AG04450 (cell line): ENCODE measurements at regions not wholly inside any gene's neighbourhood (a gene's known extent, or its start where the extent isn't known, plus 50 kb on each side); places are given as distances from the start of the nearest gene placed in this dataset.

Experiments
- CTCF ChIA-PET: fragments of 300-600, 350-600 bp; formaldehyde crosslinking; extraction: SDS; loops from one replicate; lab custom pipeline; 2022; ENCODE audit warnings: antibody characterized with exemption, inconsistent platforms; lab: Charles Lee
- POLR2A ChIA-PET: fragments of 350-600 bp; formaldehyde crosslinking; extraction: SDS; loops from one replicate; lab custom pipeline; 2021; ENCODE audit warnings: antibody characterized with exemption, inconsistent platforms; lab: Yijun Ruan, JAX
- DNase-seq: peaks from one replicate; pipeline ENCODE4 v3.0.0-alpha.2; 2011; ENCODE audit warnings: low read depth, low spot score
- H3K27ac ChIP-seq: one replicate; pipeline ENCODE4 v1.5.1; 2012; ENCODE audit warnings: low read depth, low read length, control low read depth
- H3K27me3 ChIP-seq: one replicate; pipeline ENCODE4 v1.6.0; 2012; ENCODE audit warnings: low read length; ENCODE audit not compliant: control insufficient read depth, insufficient read depth
- H3K4me3 ChIP-seq: 2 replicates; pipeline ENCODE4 v1.5.1; 2011; ENCODE audit warnings: mild to moderate bottlenecking, low read depth, low read length, control low read depth
- H3K9me3 ChIP-seq: 2 replicates; pipeline ENCODE4 v1.5.1; 2012; ENCODE audit warnings: low read length; ENCODE audit not compliant: control insufficient read depth, insufficient read depth
- CTCF ChIP-seq: IDR thresholded peaks from 2 replicates; pipeline ENCODE4 v1.5.1; 2011; ENCODE audit warnings: low read depth, low read length, control low read depth, inconsistent platforms

- POLR2A ChIA-PET, result no interaction called here
Measured at GRCh38 chr11:15655552-15655951, 540.8 kb downstream of the INSC start.

GRCh38 chr11:15657264-15657663, 542.5 kb downstream of the INSC start:
- ChIA-PET POLR2A (no interaction called here), CTCF (interaction anchor here (2.5 kb wide), 1 partner anchor 956 kb away, joined by 8 read pairs; no protein-coding TSS in a partner anchor)
- Histone ChIP-seq H3K4me3 (no peak overlapping the region), H3K27ac (no peak overlapping the region), H3K9me3 (no peaks in the 10 kb centered on the region), H3K27me3 (peaks cover 6% of the 10 kb centered on the region)
- no peak for TF ChIP-seq CTCF
- no peak for DNase-seq

More at GRCh38 chr11:15655552-15655951, 540.8 kb downstream of the INSC start:
- H3K9me3 ChIP-seq, result no peaks in the 10 kb centered on the region
- no peak for DNase-seq
- peaks cover 4% of the 10 kb centered on the region for H3K27me3 ChIP-seq
- CTCF ChIA-PET, result no interaction called here
- no peak for TF ChIP-seq CTCF
- no peak overlapping the region for H3K27ac ChIP-seq
- H3K4me3 ChIP-seq, result no peak overlapping the region

- Histone ChIP-seq H3K27ac (no peak overlapping the region), H3K27me3 (peaks cover 6% of the 10 kb centered on the region), H3K9me3 (no peaks in the 10 kb centered on the region), H3K4me3 (no peak overlapping the region)
- no peak for TF ChIP-seq CTCF
- no peak for DNase-seq
- CTCF ChIA-PET, result no interaction called here
- POLR2A ChIA-PET, result no interaction called here
Measured at GRCh38 chr11:15660496-15660895, 545.8 kb downstream of the INSC start.

GRCh38 chr11:15662285-15662684, 547.6 kb downstream of the INSC start:
- no peak for TF ChIP-seq CTCF
- H3K27me3 ChIP-seq, result peaks cover 6% of the 10 kb centered on the region
- no peak for DNase-seq
- CTCF ChIA-PET, result interaction anchor here (0.9 to 1.3 kb wide), 2 partner anchors 12 to 86 kb away, joined by 3 to 4 read pairs; no protein-coding TSS in a partner anchor
- no peak overlapping the region for H3K27ac ChIP-seq
- H3K4me3 ChIP-seq, result no peak overlapping the region
- POLR2A ChIA-PET, result no interaction called here
- no peaks in the 10 kb centered on the region for H3K9me3 ChIP-seq

- POLR2A ChIA-PET, result no interaction called here
- H3K27ac ChIP-seq, result no peak overlapping the region
- H3K27me3 ChIP-seq, result peaks cover 5% of the 10 kb centered on the region
- no peak for TF ChIP-seq CTCF
- no peaks in the 10 kb centered on the region for H3K9me3 ChIP-seq
- H3K4me3 ChIP-seq, result no peak overlapping the region
- DNase-seq, result no peak
- CTCF ChIA-PET, result no interaction called here
Measured at GRCh38 chr11:15663777-15664218, 549.1 kb downstream of the INSC start.
